ENCODE measurements at regions not wholly inside any gene's neighbourhood (a gene's known extent, or its start where the extent isn't known, plus 50 kb on each side); places are given as distances from the start of the nearest gene placed in this dataset.

GRCh38 chr9:115594557-115594956, 476.6 kb upstream of the TNC start:
- no peak for TF ChIP-seq CTCF (IDR thresholded peaks at IDR 0.05)
- no peak for TF ChIP-seq POLR2A (IDR thresholded peaks at IDR 0.05)
